B cell (primary cell): ENCODE measurements at regions not wholly inside any gene's neighbourhood (a gene's known extent, or its start where the extent isn't known, plus 50 kb on each side); places are given as distances from the start of the nearest gene placed in this dataset.

Experiments
- ATAC-seq: fragments of 200-7000 bp; cut with Tn5 transposase; one replicate; pipeline ENCODE4 v1.10.0; 2021; ENCODE audit warnings: low read depth, mild to moderate bottlenecking, moderate number of reproducible peaks, moderate library complexity
- CTCF ChIA-PET: fragments of 350-600 bp; sonication (Branson Sonifier 250); formaldehyde crosslinking; loops from one replicate; lab custom pipeline; 2021; ENCODE audit warnings: antibody characterized with exemption, inconsistent platforms; lab: Charles Lee
- POLR2A ChIA-PET: fragments of 350-600 bp; sonication (Branson Sonifier 250); formaldehyde crosslinking; loops from one replicate; lab custom pipeline; 2021; ENCODE audit warnings: antibody characterized with exemption; lab: Charles Lee
- DNase-seq: peaks from one replicate; pipeline ENCODE4 v3.0.0; 2013
- H2AFZ ChIP-seq: 2 replicates; pipeline ENCODE4 v1.6.1; 2012; ENCODE audit warnings: mild to moderate bottlenecking, low read depth, low read length; ENCODE audit not compliant: insufficient read depth, poor library complexity, severe bottlenecking
- H3K27ac ChIP-seq, 2 donors: 1 replicate in 1 of 2; 2 replicates in 1 of 2; pipeline ENCODE4 v1.5.1; 2012 to 2013; ENCODE audit warnings: low read length in 2 of 2, mild to moderate bottlenecking in 2 of 2, moderate library complexity in 1 of 2
- H3K27me3 ChIP-seq, 4 experiments: fragments of 200-600 bp in 1 of 4; sonication (generic) in 1 of 4; replicated peaks in 1 of 4; 1 replicate in 2 of 4; 2 replicates in 2 of 4; pipeline versions ENCODE4 v1.6.1 to v1.7.0; 2013 to 2016; ENCODE audit warnings: low read length in 3 of 4, mild to moderate bottlenecking in 2 of 4, mixed read lengths in 1 of 4, moderate library complexity in 1 of 4; ENCODE audit not compliant: insufficient read depth in 4 of 4, control insufficient read depth in 3 of 4; ENCODE audit errors: control extremely low read depth in 1 of 4
- H3K36me3 ChIP-seq, 2 experiments: replicated peaks in 1 of 2; 1 replicate in 1 of 2; 2 replicates in 1 of 2; pipeline versions ENCODE4 v1.6.1 to v1.7.1; 2013; ENCODE audit warnings: low read length in 1 of 2; ENCODE audit not compliant: insufficient read depth in 2 of 2, control insufficient read depth in 1 of 2; ENCODE audit errors: control extremely low read depth in 1 of 2, extremely low read depth in 1 of 2
- H3K4me1 ChIP-seq, 2 donors: fragments of 200-600 bp in 1 of 2; sonication (generic) in 1 of 2; 1 replicate in 1 of 2; 2 replicates in 1 of 2; pipeline versions ENCODE4 v1.5.1 to v1.6.1; 2013 to 2017; ENCODE audit warnings: low read length in 2 of 2; ENCODE audit not compliant: control insufficient read depth in 2 of 2, insufficient read depth in 2 of 2
- H3K4me2 ChIP-seq: replicated peaks from 2 replicates; pipeline ENCODE3; 2012; ENCODE audit warnings: mild to moderate bottlenecking, low read depth, low read length; ENCODE audit not compliant: poor library complexity, severe bottlenecking
- H3K4me3 ChIP-seq, 5 experiments: fragments of 200-600 bp in 1 of 5; sonication (generic) in 1 of 5; 1 replicate in 3 of 5; 2 replicates in 2 of 5; pipeline versions ENCODE4 v1.5.1 to v1.7.0; 2011 to 2016; ENCODE audit warnings: low read length in 4 of 5, mild to moderate bottlenecking in 4 of 5, low read depth in 2 of 5, control low read depth in 1 of 5, moderate library complexity in 1 of 5; ENCODE audit not compliant: insufficient read depth in 1 of 5; ENCODE audit errors: control extremely low read depth in 1 of 5, extremely low read depth in 1 of 5
- H3K79me2 ChIP-seq: fragments of 200-600 bp; sonication (generic); one replicate; pipeline ENCODE4 v1.6.0; 2016; ENCODE audit warnings: low read length; ENCODE audit not compliant: control insufficient read depth, insufficient read depth
- H3K9ac ChIP-seq: fragments of 200-600 bp; sonication (generic); 2 replicates; pipeline ENCODE4 v1.6.1; 2017; ENCODE audit warnings: mild to moderate bottlenecking, low read length, moderate library complexity
- H3K9me3 ChIP-seq, 3 donors: one replicate each; pipeline versions ENCODE4 v1.6.1 to v1.7.1; 2013; ENCODE audit warnings: low read length in 2 of 3; ENCODE audit not compliant: control insufficient read depth in 2 of 3, insufficient read depth in 1 of 3; ENCODE audit errors: control extremely low read depth in 1 of 3
- H4K20me1 ChIP-seq: 2 replicates; pipeline ENCODE4 v1.6.0; 2012; ENCODE audit warnings: mild to moderate bottlenecking, low read length; ENCODE audit not compliant: insufficient read depth, control insufficient read depth, poor library complexity, severe bottlenecking
- H3K27ac Mint-ChIP-seq: one replicate; pipeline ENCODE4 v1.8.0; 2021; ENCODE audit warnings: mixed read lengths
- H3K27me3 Mint-ChIP-seq: one replicate; pipeline ENCODE4 v1.8.0; 2021; ENCODE audit warnings: mixed read lengths
- H3K4me1 Mint-ChIP-seq: one replicate; pipeline ENCODE4 v1.8.0; 2021; ENCODE audit warnings: mixed read lengths
- H3K4me3 Mint-ChIP-seq: one replicate; pipeline ENCODE4 v1.8.0; 2021; ENCODE audit warnings: mixed read lengths
- H3K9me3 Mint-ChIP-seq: one replicate; pipeline ENCODE4 v1.8.0; 2022; ENCODE audit warnings: mixed read lengths; ENCODE audit not compliant: insufficient read depth
- CTCF ChIP-seq: fragments of 200-600 bp; IDR thresholded peaks from one replicate; pipeline ENCODE4 v1.8.0; 2022; ENCODE audit warnings: antibody characterized with exemption, mild to moderate bottlenecking
- EZH2 ChIP-seq: IDR thresholded peaks from 2 replicates; pipeline ENCODE4 v1.6.1; 2012; ENCODE audit warnings: borderline replicate concordance, low read depth, mild to moderate bottlenecking, moderate library complexity, low read length; ENCODE audit not compliant: insufficient read depth, poor library complexity, severe bottlenecking
- WGBS: methylation state at CpG from one replicate; pipeline ENCODE4 v1.1.5; 2013; ENCODE audit warnings: missing lambda C conversion rate; ENCODE audit not compliant: insufficient coverage; 5-methylcytosine and 5-hydroxymethylcytosine counted together
- intact Hi-C: fragments of 100-400 bp; cut with micrococcal nuclease; formaldehyde crosslinking; loops from one replicate; pipeline ENCODE4 v1.10.0; 2022

GRCh38 chr18:42290318-42291307, 335.6 kb downstream of the PIK3C3 start:
- no peak overlapping the region for H3K4me3 Mint-ChIP-seq
- Histone ChIP-seq H3K4me1 (no peaks in the 10 kb centered on the region), H3K4me2 (no peak overlapping the region), H3K9me3 (no peaks in the 10 kb centered on the region), H3K9ac (no peak overlapping the region), H3K79me2 (no peaks in the 10 kb centered on the region), H3K27ac (no peak overlapping the region), H2AFZ (no peak overlapping the region), H3K36me3 (no peaks in the 10 kb centered on the region), H3K27me3 (no peaks in the 10 kb centered on the region), H3K4me3 (no peak overlapping the region), H4K20me1 (no peaks in the 10 kb centered on the region)
- H3K4me1 Mint-ChIP-seq = no peaks in the 10 kb centered on the region
- ChIA-PET POLR2A (no interaction called here), CTCF (interaction anchor here (1.6 to 3.3 kb wide), 3 partner anchors 8 to 18 kb away, joined by 5 to 15 read pairs (median 7); no protein-coding TSS in a partner anchor)
- no peak for TF ChIP-seq CTCF
- TF ChIP-seq EZH2 = no peak
- WGBS = no CpG with 5 or more reads among the region's 7 CpGs
- ATAC-seq = no peak
- H3K27me3 Mint-ChIP-seq = no peaks in the 10 kb centered on the region
- H3K9me3 Mint-ChIP-seq = no peaks in the 10 kb centered on the region
- H3K27ac Mint-ChIP-seq = no peak overlapping the region
- no peak for DNase-seq
- intact Hi-C loops = no loop called here

GRCh38 chr18:42292654-42293053, 337.6 kb downstream of the PIK3C3 start:
- no peaks in the 10 kb centered on the region for H3K27me3 ChIP-seq
- no peaks in the 10 kb centered on the region for H3K27me3 Mint-ChIP-seq
- no peaks in the 10 kb centered on the region for H3K4me1 ChIP-seq
- no peaks in the 10 kb centered on the region for H3K36me3 ChIP-seq
- no peaks in the 10 kb centered on the region for H3K79me2 ChIP-seq
- H3K9ac ChIP-seq = no peak overlapping the region
- no peaks in the 10 kb centered on the region for H4K20me1 ChIP-seq
- H3K9me3 ChIP-seq = no peaks in the 10 kb centered on the region
- no peak for DNase-seq
- H3K4me3 Mint-ChIP-seq = no peak overlapping the region
- H3K9me3 Mint-ChIP-seq = no peaks in the 10 kb centered on the region
- no peak overlapping the region for H3K27ac ChIP-seq
- no peak overlapping the region for H3K4me2 ChIP-seq
- TF ChIP-seq EZH2 = no peak
- TF ChIP-seq CTCF = no peak
- no peak for ATAC-seq
- intact Hi-C loops = no loop called here
- no CpG with 5 or more reads among the region's 2 CpGs for WGBS
- H2AFZ ChIP-seq = no peak overlapping the region
- H3K4me1 Mint-ChIP-seq = no peaks in the 10 kb centered on the region
- H3K4me3 ChIP-seq = no peak overlapping the region
- no peak overlapping the region for H3K27ac Mint-ChIP-seq
- ChIA-PET POLR2A (no interaction called here), CTCF (interaction anchor here (0.6 to 3.3 kb wide), 3 partner anchors 8 to 18 kb away, joined by 3 to 15 read pairs (median 5); no protein-coding TSS in a partner anchor)
